GM12874 (cell line): ENCODE measurements at regions not wholly inside any gene's neighbourhood (a gene's known extent, or its start where the extent isn't known, plus 50 kb on each side); places are given as distances from the start of the nearest gene placed in this dataset.

Experiments used
- CTCF ChIP-seq: IDR thresholded peaks from 2 replicates; pipeline ENCODE4 v1.5.1; 2011; ENCODE audit warnings: low read depth, mild to moderate bottlenecking, control low read depth, low read length, moderate library complexity; ENCODE audit not compliant: insufficient read depth

GRCh38 chr5:173420108-173420507, 91.9 kb upstream of the STC2 start:
- TF ChIP-seq CTCF: no peak

- no peak for TF ChIP-seq CTCF
Observed at GRCh38 chr5:173413471-173413982, 85.3 kb upstream of the STC2 start.

GRCh38 chr5:173412566-173412965, 84.4 kb upstream of the STC2 start:
- TF ChIP-seq CTCF: no peak

GRCh38 chr5:173411791-173412555, 83.8 kb upstream of the STC2 start:
- no peak for TF ChIP-seq CTCF

- no peak for TF ChIP-seq CTCF
Observed at GRCh38 chr5:173410459-173411233, 82.4 kb upstream of the STC2 start.

- TF ChIP-seq CTCF: no peak
Observed at GRCh38 chr5:173408946-173409345, 80.7 kb upstream of the STC2 start.

- no peak for TF ChIP-seq CTCF
Observed at GRCh38 chr5:173399851-173400250, 71.6 kb upstream of the STC2 start.
